GM13977 (cell line): ENCODE measurements at regions not wholly inside any gene's neighbourhood (a gene's known extent, or its start where the extent isn't known, plus 50 kb on each side); places are given as distances from the start of the nearest gene placed in this dataset.

ENCODE experiments used
- DNase-seq: peaks from one replicate; pipeline ENCODE4 v3.0.0; 2012; ENCODE audit warnings: low spot score
- CTCF ChIP-seq: IDR thresholded peaks from 2 replicates; pipeline ENCODE4 v1.5.1; 2012; ENCODE audit warnings: mild to moderate bottlenecking, control low read depth; ENCODE audit not compliant: insufficient read depth; ENCODE audit errors: extremely low read depth, missing control alignments
- in situ Hi-C: fragments of 300-500 bp; cut with MboI; formaldehyde crosslinking; loops from one replicate; pipeline ENCODE4 v1.12.0; 2022; ENCODE audit warnings: low sequenced_read_pairs, low pct_unique_long_range_greater_than_20kb, mixed read lengths, inconsistent platforms; ENCODE audit not compliant: unreplicated experiment

- in situ Hi-C loops, result no loop called here
- DNase-seq, result no peak
- no peak for TF ChIP-seq CTCF
Measured at GRCh38 chr1:201609661-201610318, 70.9 kb downstream of the NAV1 start.

GRCh38 chr1:201610858-201611257 lies 71.9 kb downstream of the NAV1 start:
- DNase-seq, result no peak
- in situ Hi-C loops, result no loop called here
- no peak for TF ChIP-seq CTCF

GRCh38 chr1:201612645-201613044 lies 73.7 kb downstream of the NAV1 start:
- no peak for DNase-seq
- in situ Hi-C loops, result no loop called here
- no peak for TF ChIP-seq CTCF

- DNase-seq, result no peak
- in situ Hi-C loops, result no loop called here
- TF ChIP-seq CTCF, result no peak
Measured at GRCh38 chr1:201614262-201615015, 75.5 kb downstream of the NAV1 start.

GRCh38 chr1:201617157-201617556 lies 78.2 kb downstream of the NAV1 start:
- no peak for DNase-seq
- no peak for TF ChIP-seq CTCF
- in situ Hi-C loops, result no loop called here

- in situ Hi-C loops, result no loop called here
- TF ChIP-seq CTCF, result no peak
- no peak for DNase-seq
Measured at GRCh38 chr1:201618389-201618788, 79.5 kb downstream of the NAV1 start.
